NCI-H526 treated with DMSO at 0.1 percent for 48 hours (cell line): ENCODE measurements at regions not wholly inside any gene's neighbourhood (a gene's known extent, or its start where the extent isn't known, plus 50 kb on each side); places are given as distances from the start of the nearest gene placed in this dataset.

ENCODE experiments used
- DNase-seq: peaks from one replicate; lab custom pipeline; 2025; lab: John Stamatoyannopoulos, UW

- DNase-seq: no peak
Measured at GRCh38 chr6:20024978-20025377, 187.3 kb downstream of the MBOAT1 start.

GRCh38 chr6:20025681-20026080 lies 186.6 kb downstream of the MBOAT1 start:
- DNase-seq: no peak

DNA sequence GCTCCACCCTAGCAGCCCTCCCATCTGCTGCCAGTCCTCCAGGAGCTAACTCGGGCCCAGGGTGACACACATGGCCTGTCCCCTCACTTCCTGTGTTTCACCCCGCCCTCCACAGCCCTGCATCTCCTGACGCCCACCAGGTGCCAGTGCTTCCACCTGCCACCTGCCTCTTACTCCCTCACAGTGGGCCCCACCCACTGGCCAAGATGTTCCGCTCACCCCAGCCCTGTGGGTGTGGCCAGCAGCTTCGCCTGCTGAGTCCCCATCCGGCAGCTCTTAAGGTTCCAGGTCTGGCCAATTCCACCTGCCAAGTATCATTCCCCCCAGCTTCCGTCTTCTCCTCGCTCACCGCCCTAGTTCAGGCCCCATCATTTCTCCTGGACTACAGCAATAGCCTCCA lies 184.1 kb downstream of the MBOAT1 start:
- no peak for DNase-seq

- no peak for DNase-seq
Measured at GRCh38 chr6:20028562-20028961, 183.7 kb downstream of the MBOAT1 start.

DNA sequence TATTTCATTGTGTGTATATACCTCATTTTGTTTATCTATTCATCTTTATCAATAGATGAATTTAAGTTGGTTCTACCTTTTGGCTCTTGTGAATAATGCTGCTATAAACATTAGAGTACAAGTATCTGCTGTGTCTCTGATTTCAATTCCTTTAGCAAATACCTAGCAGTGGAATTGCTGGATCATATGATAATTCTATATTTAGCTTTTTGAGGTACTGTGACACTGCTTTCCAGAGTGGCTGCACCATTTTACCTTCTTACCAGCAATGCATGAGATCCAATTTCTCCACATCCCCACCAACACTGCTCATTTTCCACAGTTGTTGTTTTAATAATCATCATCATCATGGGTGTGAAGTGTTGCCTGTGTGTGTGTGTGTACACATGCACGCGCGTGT lies 182.3 kb downstream of the MBOAT1 start:
- no peak for DNase-seq

- no peak for DNase-seq
Measured at GRCh38 chr6:20031342-20031741, 180.9 kb downstream of the MBOAT1 start.

GRCh38 chr6:20033697-20034407 lies 178.4 kb downstream of the MBOAT1 start:
- no peak for DNase-seq

- no peak for DNase-seq
Measured at GRCh38 chr6:20034408-20034769, 177.9 kb downstream of the MBOAT1 start.

DNA sequence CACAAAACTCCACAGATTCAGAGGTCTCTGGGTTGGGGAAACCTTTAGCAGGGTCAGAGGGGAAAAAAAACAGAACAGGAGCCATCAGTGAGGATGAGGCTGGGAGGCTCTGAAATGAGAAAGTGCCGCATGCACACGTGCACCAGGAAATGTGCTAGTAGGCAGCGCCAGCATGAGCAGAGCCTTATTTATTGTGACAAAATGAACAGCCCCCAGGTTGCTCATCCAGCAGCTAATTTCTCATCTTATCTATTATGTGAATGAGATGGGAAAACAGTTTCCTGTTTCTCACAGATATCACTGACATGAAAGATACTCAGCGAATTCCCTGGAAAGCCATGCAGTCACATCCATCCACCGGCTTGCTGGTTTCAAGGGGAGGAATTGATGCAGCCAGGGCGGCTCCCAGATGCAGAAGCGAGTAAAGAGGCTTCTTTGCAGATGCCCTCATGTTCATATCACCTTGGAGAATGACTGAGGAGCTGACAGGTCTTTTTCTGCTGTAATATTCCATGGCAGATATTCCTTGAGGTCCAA lies 176.1 kb downstream of the MBOAT1 start:
- DNase-seq: no peak

DNA sequence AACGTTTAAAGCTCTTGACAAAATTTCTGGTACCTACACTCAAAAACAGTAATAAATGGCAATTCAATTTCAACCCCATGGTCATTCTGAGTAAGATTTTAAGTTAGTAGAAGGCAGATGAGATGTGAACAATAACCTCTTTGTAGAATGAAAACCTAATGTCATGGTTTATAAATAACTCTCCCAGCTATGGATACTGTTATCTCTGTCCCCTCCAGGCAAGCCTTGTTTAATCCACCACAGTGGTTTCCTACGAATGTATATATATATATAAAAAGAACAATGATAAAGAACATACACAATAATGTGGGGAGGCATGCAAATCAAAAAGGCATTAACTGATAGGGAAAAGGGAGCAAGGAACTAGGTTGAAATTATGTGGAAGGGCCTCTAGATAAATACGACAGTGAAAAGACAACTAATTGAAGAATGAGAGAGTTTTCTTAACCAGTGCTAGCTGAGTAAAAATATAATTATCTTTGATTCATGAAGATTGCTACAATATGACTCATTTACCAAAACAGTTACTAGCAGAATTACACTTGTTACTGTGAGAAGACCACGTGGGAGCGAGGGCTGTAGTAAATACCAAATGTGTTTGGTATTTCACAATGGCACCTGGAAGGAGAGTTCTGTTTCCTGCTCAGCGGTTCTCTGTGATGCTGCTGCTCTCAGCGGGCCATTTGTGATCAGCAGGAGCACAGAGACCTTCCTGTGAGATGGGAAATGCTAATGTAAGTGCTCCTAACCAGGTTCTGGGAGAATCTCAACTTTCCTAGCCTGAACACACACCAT lies 173.7 kb downstream of the MBOAT1 start:
- no peak for DNase-seq

DNA sequence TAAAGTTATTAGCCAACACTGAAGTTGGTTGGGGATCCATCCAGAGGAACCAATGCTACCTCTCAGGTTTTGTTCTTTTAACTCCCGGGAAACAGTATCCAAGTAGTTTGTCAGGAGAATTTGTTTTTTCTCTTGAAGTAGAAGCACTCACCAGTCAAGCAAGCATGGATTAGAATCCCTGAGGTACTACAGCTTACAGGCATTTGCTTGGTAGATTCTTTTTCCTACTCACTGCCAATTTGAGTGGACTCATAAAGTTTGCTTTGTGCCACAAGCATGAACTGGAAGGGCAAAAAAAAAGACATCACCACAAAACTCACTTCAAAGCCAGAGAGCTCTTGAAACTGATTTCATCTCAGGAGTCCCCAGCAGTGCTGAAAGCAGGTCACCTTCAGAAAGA lies 167.4 kb downstream of the MBOAT1 start:
- no peak for DNase-seq
